GM19238 (cell line): ENCODE measurements at regions not wholly inside any gene's neighbourhood (a gene's known extent, or its start where the extent isn't known, plus 50 kb on each side); places are given as distances from the start of the nearest gene placed in this dataset.

Source experiments
- DNase-seq: peaks from one replicate; pipeline ENCODE4 v3.0.0; 2011; ENCODE audit warnings: low spot score; ENCODE audit not compliant: insufficient read length

GRCh38 chr20:20938131-20938530, 168.0 kb downstream of the LINC00237 start:
- DNase-seq: no peak

GRCh38 chr20:20933142-20933958, 172.8 kb downstream of the LINC00237 start:
- DNase-seq: no peak

- DNase-seq: no peak
Observed at GRCh38 chr20:20932156-20932555, 174.0 kb downstream of the LINC00237 start.

GRCh38 chr20:20931632-20932031, 174.5 kb downstream of the LINC00237 start:
- no peak for DNase-seq

GRCh38 chr20:20931024-20931423, 175.1 kb downstream of the LINC00237 start:
- DNase-seq: no peak

- no peak for DNase-seq
Observed at GRCh38 chr20:20930500-20930899, 175.7 kb downstream of the LINC00237 start.

GRCh38 chr20:20929341-20929740, 176.8 kb downstream of the LINC00237 start:
- DNase-seq: no peak

GRCh38 chr20:20926222-20926905, 179.8 kb downstream of the LINC00237 start:
- no peak for DNase-seq

- DNase-seq: no peak
Observed at GRCh38 chr20:20920433-20920832, 185.7 kb downstream of the LINC00237 start.

- no peak for DNase-seq
Observed at GRCh38 chr20:20915844-20916243, 190.3 kb downstream of the LINC00237 start.

- no peak for DNase-seq
Observed at GRCh38 chr20:20904501-20904831, 192.0 kb upstream of the RALGAPA2 start.

GRCh38 chr20:20903773-20904500, 191.5 kb upstream of the RALGAPA2 start:
- no peak for DNase-seq

GRCh38 chr20:20897922-20898321, 185.5 kb upstream of the RALGAPA2 start:
- DNase-seq: no peak

GRCh38 chr20:20897145-20897544, 184.7 kb upstream of the RALGAPA2 start:
- DNase-seq: no peak

GRCh38 chr20:20896606-20897005, 184.2 kb upstream of the RALGAPA2 start:
- DNase-seq: no peak

GRCh38 chr20:20895537-20895936, 183.1 kb upstream of the RALGAPA2 start:
- no peak for DNase-seq

- no peak for DNase-seq
Observed at GRCh38 chr20:20894753-20895152, 182.3 kb upstream of the RALGAPA2 start.

- no peak for DNase-seq
Observed at GRCh38 chr20:20894280-20894679, 181.8 kb upstream of the RALGAPA2 start.

- no peak for DNase-seq
Observed at GRCh38 chr20:20892328-20892727, 179.9 kb upstream of the RALGAPA2 start.

- DNase-seq: no peak
Observed at GRCh38 chr20:20890751-20891150, 178.3 kb upstream of the RALGAPA2 start.

- DNase-seq: no peak
Observed at GRCh38 chr20:20888936-20889335, 176.5 kb upstream of the RALGAPA2 start.

GRCh38 chr20:20888266-20888656, 175.8 kb upstream of the RALGAPA2 start:
- no peak for DNase-seq
